ENCODE measurements at regions not wholly inside any gene's neighbourhood (a gene's known extent, or its start where the extent isn't known, plus 50 kb on each side); places are given as distances from the start of the nearest gene placed in this dataset.

DNA sequence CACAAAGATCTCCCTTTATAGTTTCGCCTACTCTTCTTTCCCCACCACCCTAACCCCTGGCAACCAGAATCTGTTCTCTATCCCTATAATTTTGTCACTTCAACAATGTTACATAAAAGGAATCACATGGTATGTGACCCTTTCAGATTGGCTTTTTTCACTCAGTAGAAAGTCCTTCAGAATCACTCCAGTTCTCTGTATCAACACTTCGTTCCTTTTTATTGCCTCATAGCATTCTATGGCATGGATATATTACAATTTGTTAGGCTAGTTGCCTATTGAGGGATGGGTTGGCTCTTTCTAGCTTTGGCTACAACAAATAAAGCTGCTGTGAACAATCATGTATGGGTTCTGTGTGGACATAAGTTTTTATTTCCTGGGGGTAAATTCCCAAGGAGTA, 163.1 kb downstream of the RPIA start:
- CTCF ChIA-PET = interaction anchor here (1.1 kb wide), 1 partner anchor 23 kb away, joined by 3 read pairs; no protein-coding TSS in a partner anchor
- POLR2A ChIA-PET = no interaction called here
- Mint-ChIP-seq H3K4me3 (no peak overlapping the region), H3K9me3 (ENCODE audit: insufficient read depth) (no peaks in the 10 kb centered on the region), H3K4me1 (ENCODE audit: low read depth) (peaks cover 6% of the 10 kb centered on the region), H3K27me3 (ENCODE audit: low read depth) (peaks cover 4% of the 10 kb centered on the region), H3K36me3 (ENCODE audit: low read depth) (no peaks in the 10 kb centered on the region), H3K27ac (no peak overlapping the region)
- ATAC-seq = no peak
- DNase-seq = no peak

DNA sequence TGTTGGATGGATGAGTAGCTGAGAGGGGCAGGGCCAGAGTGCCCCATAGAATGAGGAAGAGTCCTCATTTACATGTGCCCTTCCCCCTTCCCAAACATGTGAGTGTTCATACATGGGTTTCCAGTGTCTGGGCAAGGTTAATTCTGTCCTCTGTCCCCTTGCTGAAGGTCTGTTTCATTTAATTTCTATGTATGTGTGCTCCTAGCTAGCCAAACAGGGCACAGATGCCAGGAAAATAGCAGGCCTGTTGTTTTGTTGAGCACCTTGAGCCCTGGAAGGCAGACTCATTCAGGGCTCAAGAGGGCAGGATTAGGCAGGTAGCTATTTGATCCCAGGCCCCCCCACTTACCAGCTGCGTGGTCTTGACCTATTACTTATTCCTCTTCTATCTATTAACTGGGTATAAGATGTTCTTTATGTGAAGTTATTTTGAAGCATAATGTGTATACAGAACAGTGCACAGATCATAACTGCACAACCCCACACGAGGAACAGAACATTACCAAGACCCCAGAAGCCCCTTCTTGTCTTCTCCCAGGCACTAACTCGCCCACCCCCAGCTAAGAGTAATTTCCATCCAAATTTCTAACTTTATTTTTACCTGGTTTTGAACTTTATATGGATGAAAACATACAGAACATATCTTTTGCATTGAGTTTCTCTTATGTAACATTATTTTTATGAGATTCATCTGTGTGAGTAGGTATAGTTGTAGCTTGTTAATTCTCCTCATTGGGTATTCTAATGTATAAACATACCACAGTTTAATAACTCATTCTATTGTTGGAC, 164.3 kb downstream of the RPIA start:
- H3K9me3 Mint-ChIP-seq (ENCODE audit: insufficient read depth) = no peaks in the 10 kb centered on the region

DNA sequence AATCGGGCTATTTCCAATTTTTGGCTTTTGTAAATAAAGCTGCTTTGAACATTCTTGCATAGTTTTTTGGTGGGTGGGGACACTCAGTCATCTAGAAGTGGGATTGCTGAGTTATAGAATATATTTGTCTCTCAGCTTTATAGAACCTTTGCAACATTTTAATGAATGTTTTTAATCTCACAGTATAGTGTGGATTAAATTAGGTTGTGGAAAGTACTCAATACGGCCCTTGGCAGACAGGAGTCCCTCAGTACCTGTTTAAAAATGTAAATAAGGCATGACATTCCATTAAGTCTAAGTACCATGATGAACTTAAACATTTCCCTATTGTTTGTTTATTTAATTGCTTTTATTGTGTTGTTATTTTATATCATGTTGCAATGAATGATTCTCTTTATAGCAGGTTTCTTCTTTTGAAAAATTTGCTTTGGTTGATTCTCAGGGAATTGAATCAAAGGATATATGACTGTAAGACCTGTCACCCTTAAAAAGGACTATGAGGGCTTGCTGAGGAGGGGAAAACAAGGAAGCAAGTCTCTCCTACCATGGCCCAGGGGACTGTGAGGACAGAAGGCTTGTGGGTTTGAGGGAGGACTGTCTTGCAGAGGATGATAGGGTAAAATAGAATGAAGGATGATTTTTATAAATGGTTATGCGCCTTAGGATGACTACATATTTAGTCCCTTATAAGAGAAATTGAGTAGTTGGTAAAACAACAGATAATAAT, 165.1 kb downstream of the RPIA start:
- H3K4me3 Mint-ChIP-seq = no peak overlapping the region
- no peak for DNase-seq
- peaks cover 10% of the 10 kb centered on the region for H3K27me3 Mint-ChIP-seq (ENCODE audit: low read depth)
- H3K27ac Mint-ChIP-seq = no peak overlapping the region
- CTCF ChIA-PET = interaction anchor here (1.5 kb wide), 1 partner anchor 24 kb away, joined by 10 read pairs; no protein-coding TSS in a partner anchor
- POLR2A ChIA-PET = no interaction called here
- no peaks in the 10 kb centered on the region for H3K9me3 Mint-ChIP-seq (ENCODE audit: insufficient read depth)
- no peak for ATAC-seq
- no peaks in the 10 kb centered on the region for H3K36me3 Mint-ChIP-seq (ENCODE audit: low read depth)
- H3K4me1 Mint-ChIP-seq (ENCODE audit: low read depth) = peaks cover 6% of the 10 kb centered on the region

More for the DNA sequence above, 164.3 kb downstream of the RPIA start:
- DNase-seq = no peak
- Mint-ChIP-seq H3K27ac (no peak overlapping the region), H3K36me3 (ENCODE audit: low read depth) (no peaks in the 10 kb centered on the region), H3K27me3 (ENCODE audit: low read depth) (peaks cover 4% of the 10 kb centered on the region), H3K4me3 (no peak overlapping the region), H3K4me1 (ENCODE audit: low read depth) (peaks cover 6% of the 10 kb centered on the region)
- ChIA-PET CTCF (interaction anchor here (1.5 kb wide), 1 partner anchor 24 kb away, joined by 10 read pairs; no protein-coding TSS in a partner anchor), POLR2A (no interaction called here)
- no peak for ATAC-seq

DNA sequence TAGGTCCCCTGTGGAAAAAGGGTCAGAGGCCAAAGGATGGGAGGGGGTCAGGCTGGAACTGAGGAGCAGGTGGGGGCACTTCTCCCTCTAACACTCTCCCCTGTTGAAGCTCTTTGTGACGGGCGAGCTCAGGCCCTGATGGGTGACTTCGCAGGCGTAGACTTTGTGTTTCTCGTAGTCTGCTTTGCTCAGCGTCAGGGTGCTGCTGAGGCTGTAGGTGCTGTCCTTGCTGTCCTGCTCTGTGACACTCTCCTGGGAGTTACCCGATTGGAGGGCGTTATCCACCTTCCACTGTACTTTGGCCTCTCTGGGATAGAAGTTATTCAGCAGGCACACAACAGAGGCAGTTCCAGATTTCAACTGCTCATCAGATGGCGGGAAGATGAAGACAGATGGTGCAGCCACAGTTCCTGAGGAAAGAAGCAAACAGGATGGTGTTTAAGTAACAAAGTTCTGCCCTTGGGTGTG, 165.8 kb downstream of the RPIA start:
- H3K4me1 Mint-ChIP-seq (ENCODE audit: low read depth) = peaks cover 3% of the 10 kb centered on the region
- ATAC-seq = no peak
- peaks cover 13% of the 10 kb centered on the region for H3K27me3 Mint-ChIP-seq (ENCODE audit: low read depth)
- no peaks in the 10 kb centered on the region for H3K36me3 Mint-ChIP-seq (ENCODE audit: low read depth)
- ChIA-PET CTCF (interaction anchor here (2.3 to 6.3 kb wide), 3 partner anchors 16 to 25 kb away, joined by 7 to 28 read pairs (median 18); no protein-coding TSS in a partner anchor), POLR2A (no interaction called here)
- H3K9me3 Mint-ChIP-seq (ENCODE audit: insufficient read depth) = no peaks in the 10 kb centered on the region
- H3K27ac Mint-ChIP-seq = no peak overlapping the region
- no peak overlapping the region for H3K4me3 Mint-ChIP-seq
- DNase-seq = no peak

DNA sequence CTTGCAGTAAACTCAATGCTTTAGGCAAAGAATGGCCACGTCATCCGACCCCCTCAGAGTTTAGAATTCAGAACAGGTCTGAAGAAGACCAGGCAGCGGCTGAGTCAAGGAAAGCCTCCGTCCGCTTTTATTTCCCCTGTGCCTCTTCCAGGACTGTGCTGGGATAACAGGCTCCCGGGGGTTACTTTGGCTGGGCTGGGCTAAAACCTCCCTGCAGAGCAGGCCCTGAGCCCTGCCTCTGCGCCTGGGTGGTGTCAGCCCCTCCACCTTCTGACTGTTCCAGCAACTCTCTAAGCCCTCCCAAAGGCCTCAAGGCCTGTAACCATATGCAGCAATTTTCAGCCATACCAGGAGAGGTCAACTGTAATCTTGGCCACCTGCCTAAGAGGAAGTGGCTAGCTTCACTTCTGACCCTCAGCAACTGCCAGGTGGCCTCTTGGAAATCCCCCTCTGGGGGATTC, 166.5 kb downstream of the RPIA start:
- no peaks in the 10 kb centered on the region for H3K9me3 Mint-ChIP-seq (ENCODE audit: insufficient read depth)
- H3K27ac Mint-ChIP-seq = no peak overlapping the region
- H3K27me3 Mint-ChIP-seq (ENCODE audit: low read depth) = peaks cover 13% of the 10 kb centered on the region
- H3K4me3 Mint-ChIP-seq = no peak overlapping the region
- no peaks in the 10 kb centered on the region for H3K36me3 Mint-ChIP-seq (ENCODE audit: low read depth)
- no peak for ATAC-seq
- DNase-seq = no peak
- POLR2A ChIA-PET = no interaction called here
- H3K4me1 Mint-ChIP-seq (ENCODE audit: low read depth) = no peaks in the 10 kb centered on the region
- CTCF ChIA-PET = interaction anchor here (2.3 to 6.3 kb wide), 3 partner anchors 16 to 26 kb away, joined by 7 to 28 read pairs (median 18); no protein-coding TSS in a partner anchor

DNA sequence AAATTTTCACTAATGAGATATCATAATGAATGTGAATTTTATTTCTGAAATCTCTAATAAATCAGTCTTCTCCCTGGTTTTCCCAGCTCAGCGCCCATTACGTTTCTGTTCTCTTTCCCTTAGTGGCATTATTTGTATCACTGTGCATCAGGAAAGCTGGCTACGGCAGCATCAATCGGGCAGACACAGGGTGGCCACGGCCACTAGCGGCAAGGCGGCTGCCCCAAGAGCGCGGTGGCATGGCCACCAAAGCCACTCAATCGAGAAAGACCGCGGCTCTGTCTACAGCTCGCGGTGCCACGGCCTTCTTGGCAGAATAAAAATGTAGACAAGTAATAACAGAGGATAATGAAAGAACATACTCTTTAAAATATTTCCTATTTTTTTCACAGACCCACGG, 168.0 kb downstream of the RPIA start:
- Mint-ChIP-seq H3K36me3 (ENCODE audit: low read depth) (no peaks in the 10 kb centered on the region), H3K4me1 (ENCODE audit: low read depth) (no peaks in the 10 kb centered on the region), H3K27me3 (ENCODE audit: low read depth) (peaks cover 19% of the 10 kb centered on the region), H3K9me3 (ENCODE audit: insufficient read depth) (no peaks in the 10 kb centered on the region), H3K27ac (no peak overlapping the region), H3K4me3 (no peak overlapping the region)
- no peak for DNase-seq
- CTCF ChIA-PET = interaction anchor here (0.7 to 6.3 kb wide), 8 partner anchors 10 to 28 kb away, joined by 3 to 28 read pairs (median 5); no protein-coding TSS in a partner anchor
- POLR2A ChIA-PET = interaction anchor here (1.3 kb wide), 1 partner anchor 13 kb away, joined by 3 read pairs; no protein-coding TSS in a partner anchor
- no peak for ATAC-seq

DNA sequence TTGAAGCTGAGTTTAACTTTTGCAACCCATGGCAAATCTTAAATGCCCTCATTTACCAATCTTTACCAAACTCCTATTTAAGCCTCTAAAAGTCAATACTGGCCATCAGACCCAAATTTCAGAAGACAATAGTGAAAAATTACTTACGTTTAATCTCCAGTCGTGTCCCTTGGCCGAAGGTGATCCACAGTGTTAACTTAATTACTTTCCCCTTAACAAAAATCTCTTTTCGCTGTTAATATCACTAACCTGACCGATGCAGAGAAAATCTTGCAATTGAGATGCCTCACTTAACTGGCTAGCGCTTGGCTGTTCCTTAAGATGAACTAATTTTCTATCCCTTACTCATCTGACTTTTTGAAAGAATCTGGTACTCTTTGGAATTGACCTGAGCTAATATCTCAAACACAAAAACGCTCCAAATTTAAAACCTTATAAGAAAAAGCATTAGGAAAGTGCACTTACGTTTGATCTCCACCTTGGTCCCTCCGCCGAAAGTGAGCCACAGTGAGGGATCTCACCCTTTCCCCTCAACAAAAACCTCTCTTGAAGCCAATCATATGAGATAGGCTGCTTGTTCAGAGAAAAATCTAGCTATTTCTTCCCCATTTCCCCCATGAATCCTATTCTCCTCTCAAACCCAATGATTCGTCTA, 169.1 kb downstream of the RPIA start:
- Mint-ChIP-seq H3K9me3 (ENCODE audit: insufficient read depth) (no peaks in the 10 kb centered on the region), H3K4me3 (no peak overlapping the region), H3K27me3 (ENCODE audit: low read depth) (peaks cover 27% of the 10 kb centered on the region), H3K27ac (no peak overlapping the region), H3K36me3 (ENCODE audit: low read depth) (no peaks in the 10 kb centered on the region), H3K4me1 (ENCODE audit: low read depth) (peaks cover under 1% of the 10 kb centered on the region)
- DNase-seq (no peak), ATAC-seq (no peak)
- POLR2A ChIA-PET = no interaction called here
- CTCF ChIA-PET = interaction anchor here (0.9 to 6.3 kb wide), 6 partner anchors 11 to 120 kb away, joined by 3 to 28 read pairs (median 5); no protein-coding TSS in a partner anchor

DNA sequence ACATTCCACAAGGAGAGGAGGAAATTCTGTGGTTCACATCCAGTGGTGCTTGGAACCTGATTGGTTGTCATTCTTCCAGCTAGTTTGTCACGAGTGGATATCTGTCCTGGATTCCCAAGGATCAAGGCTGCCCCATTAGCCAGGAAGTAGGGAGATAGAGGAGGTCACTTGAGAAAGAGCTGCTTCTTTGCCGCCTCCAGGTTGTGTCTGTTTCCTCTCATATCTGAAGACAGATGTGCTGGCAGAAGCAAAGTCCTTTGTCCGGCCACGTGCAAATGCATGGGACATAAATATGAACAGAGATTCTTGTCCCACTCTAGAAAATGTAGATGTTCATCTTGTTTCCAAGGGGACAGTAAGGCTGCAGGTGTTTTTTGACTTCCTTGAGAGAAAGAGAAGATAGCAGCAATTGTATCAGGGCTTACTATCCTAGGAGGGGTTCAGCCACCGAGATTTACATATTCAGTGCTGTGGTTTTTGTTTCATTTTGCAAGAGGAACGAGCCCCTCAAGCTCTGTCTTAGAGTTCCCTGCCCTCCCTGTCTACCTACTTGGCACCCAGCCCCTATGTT, 174.4 kb downstream of the RPIA start:
- H3K4me1 Mint-ChIP-seq (ENCODE audit: low read depth) = peaks cover 13% of the 10 kb centered on the region
- H3K36me3 Mint-ChIP-seq (ENCODE audit: low read depth) = no peaks in the 10 kb centered on the region
- DNase-seq (no peak), ATAC-seq (no peak)
- ChIA-PET POLR2A (no interaction called here), CTCF (interaction anchor here (1.4 to 2.2 kb wide), 3 partner anchors 9 to 126 kb away, joined by 3 to 11 read pairs (median 11); no protein-coding TSS in a partner anchor)
- H3K27ac Mint-ChIP-seq = no peak overlapping the region
- no peaks in the 10 kb centered on the region for H3K9me3 Mint-ChIP-seq (ENCODE audit: insufficient read depth)
- H3K4me3 Mint-ChIP-seq = no peak overlapping the region
- H3K27me3 Mint-ChIP-seq (ENCODE audit: low read depth) = peaks cover 42% of the 10 kb centered on the region

DNA sequence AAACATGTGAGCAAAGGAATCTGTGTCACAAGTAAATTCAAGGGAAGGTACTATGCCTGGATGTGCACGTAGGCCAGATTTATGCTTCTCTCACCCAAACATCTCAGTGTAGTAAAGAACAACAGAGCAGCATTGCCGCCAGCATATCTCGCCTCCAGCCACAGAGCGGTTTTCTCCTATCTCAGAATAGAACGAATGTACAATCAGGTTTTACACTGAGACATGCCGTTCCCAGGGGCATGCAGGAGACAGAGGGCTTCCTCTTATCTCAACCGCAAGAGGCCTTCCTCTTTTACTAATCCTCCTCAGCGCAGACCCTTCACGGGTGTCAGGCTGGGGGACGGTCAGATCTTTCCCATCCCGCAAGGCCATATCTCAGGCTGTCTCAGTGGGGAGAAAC, 175.3 kb downstream of the RPIA start:
- peaks cover 38% of the 10 kb centered on the region for H3K27me3 Mint-ChIP-seq (ENCODE audit: low read depth)
- POLR2A ChIA-PET = no interaction called here
- H3K9me3 Mint-ChIP-seq (ENCODE audit: insufficient read depth) = no peaks in the 10 kb centered on the region
- no peak overlapping the region for H3K4me3 Mint-ChIP-seq
- peaks cover 13% of the 10 kb centered on the region for H3K4me1 Mint-ChIP-seq (ENCODE audit: low read depth)
- H3K27ac Mint-ChIP-seq = no peak overlapping the region
- ATAC-seq (no peak), DNase-seq (no peak)
- no peaks in the 10 kb centered on the region for H3K36me3 Mint-ChIP-seq (ENCODE audit: low read depth)
- CTCF ChIA-PET = no interaction called here

DNA sequence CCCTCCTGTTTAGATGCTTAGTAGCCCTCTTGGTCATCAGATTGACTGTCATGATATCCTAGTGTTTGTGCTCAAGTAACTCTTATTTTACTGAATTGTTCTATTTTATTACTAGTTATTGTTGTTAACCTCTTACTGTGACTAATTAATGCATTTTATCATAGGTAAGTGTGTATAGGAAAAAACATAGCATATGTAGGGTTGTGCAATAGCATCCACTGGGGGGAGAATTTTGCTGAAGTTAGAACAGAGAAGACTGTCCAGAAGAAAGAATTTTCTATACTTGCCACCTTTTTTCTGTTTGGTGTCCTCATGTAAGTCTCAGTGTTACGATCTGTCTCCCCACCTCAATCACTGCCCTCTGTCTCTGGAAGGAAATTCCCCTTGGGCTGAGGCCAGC, 177.4 kb downstream of the RPIA start:
- H3K4me1 Mint-ChIP-seq (ENCODE audit: low read depth) = peaks cover 13% of the 10 kb centered on the region
- H3K27ac Mint-ChIP-seq = no peak overlapping the region
- H3K9me3 Mint-ChIP-seq (ENCODE audit: insufficient read depth) = no peaks in the 10 kb centered on the region
- no peak for DNase-seq
- H3K4me3 Mint-ChIP-seq = no peak overlapping the region
- peaks cover 35% of the 10 kb centered on the region for H3K27me3 Mint-ChIP-seq (ENCODE audit: low read depth)
- POLR2A ChIA-PET = no interaction called here
- CTCF ChIA-PET = interaction anchor here (1.2 kb wide), 1 partner anchor 11 kb away, joined by 7 read pairs; no protein-coding TSS in a partner anchor
- no peak for ATAC-seq
- no peaks in the 10 kb centered on the region for H3K36me3 Mint-ChIP-seq (ENCODE audit: low read depth)

DNA sequence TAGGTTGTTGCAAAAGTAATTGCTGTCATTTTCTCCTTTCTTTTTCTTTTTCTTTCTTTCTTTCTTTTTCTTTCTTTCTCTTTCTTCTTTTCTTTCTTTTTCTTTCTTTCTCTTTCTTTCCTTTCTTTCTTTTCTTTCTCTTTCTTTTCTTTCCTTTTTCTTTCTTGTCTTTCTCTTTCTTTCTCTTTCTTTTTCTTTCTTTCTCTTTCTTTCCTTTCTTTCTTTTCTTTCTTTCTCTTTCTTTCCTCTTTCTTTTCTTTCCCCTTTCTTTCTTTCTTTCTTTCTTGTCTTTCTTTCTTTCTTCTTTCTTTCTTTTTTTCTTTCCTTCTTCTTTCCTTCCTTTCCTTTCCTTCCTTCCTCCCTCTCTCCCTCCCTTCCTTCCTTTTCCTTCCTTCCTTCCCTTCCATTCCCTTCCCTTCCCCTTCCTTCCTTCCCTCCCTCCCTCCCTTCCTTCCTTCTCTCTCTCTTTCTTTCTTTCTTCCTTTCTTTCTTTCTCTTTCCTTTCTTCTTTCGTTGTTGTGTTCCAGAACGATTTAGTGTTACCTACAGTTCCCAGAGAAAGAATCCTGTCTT, 178.9 kb downstream of the RPIA start:
- ChIA-PET POLR2A (no interaction called here), CTCF (interaction anchor here (0.9 to 1.3 kb wide), 4 partner anchors 10 to 130 kb away, joined by 3 to 7 read pairs (median 3); no protein-coding TSS in a partner anchor)
- H3K4me3 Mint-ChIP-seq = no peak overlapping the region
- no peaks in the 10 kb centered on the region for H3K36me3 Mint-ChIP-seq (ENCODE audit: low read depth)
- no peaks in the 10 kb centered on the region for H3K9me3 Mint-ChIP-seq (ENCODE audit: insufficient read depth)
- no peak overlapping the region for H3K27ac Mint-ChIP-seq
- peaks cover 13% of the 10 kb centered on the region for H3K4me1 Mint-ChIP-seq (ENCODE audit: low read depth)
- no peak for DNase-seq
- peaks cover 25% of the 10 kb centered on the region for H3K27me3 Mint-ChIP-seq (ENCODE audit: low read depth)
- ATAC-seq = no peak
